Trophoblast cell (in vitro differentiated cells and primary cell): ENCODE measurements at regions not wholly inside any gene's neighbourhood (a gene's known extent, or its start where the extent isn't known, plus 50 kb on each side); places are given as distances from the start of the nearest gene placed in this dataset.
"Not testable (repeated sequence)": the region's sequence is repeated elsewhere in the genome, so short reads cannot be mapped to it uniquely, and the experiment has no call there.

Source experiments
- DNase-seq, 2 donors: peaks; one replicate each; pipeline ENCODE4 v3.0.0-alpha.2; 2016
- H2AFZ ChIP-seq: 2 replicates; pipeline ENCODE4 v1.6.1; 2013; ENCODE audit warnings: low read length, moderate library complexity, mild to moderate bottlenecking; ENCODE audit not compliant: insufficient read depth, poor library complexity
- H2AK5ac ChIP-seq: 2 replicates; pipeline ENCODE4 v1.6.1; 2013; ENCODE audit warnings: mild to moderate bottlenecking, low read length
- H2BK120ac ChIP-seq: 2 replicates; pipeline ENCODE4 v1.6.1; 2013; ENCODE audit warnings: low read length, mild to moderate bottlenecking, moderate library complexity; ENCODE audit not compliant: insufficient read depth, poor library complexity
- H2BK12ac ChIP-seq: 2 replicates; pipeline ENCODE4 v1.6.1; 2013; ENCODE audit warnings: mild to moderate bottlenecking, low read length, moderate library complexity
- H2BK5ac ChIP-seq: 2 replicates; pipeline ENCODE4 v1.6.1; 2013; ENCODE audit warnings: low read length, low read depth, moderate library complexity, mild to moderate bottlenecking; ENCODE audit not compliant: poor library complexity
- H3K14ac ChIP-seq: 2 replicates; pipeline ENCODE4 v1.6.1; 2013; ENCODE audit warnings: mild to moderate bottlenecking, low read length
- H3K18ac ChIP-seq: 2 replicates; pipeline ENCODE4 v1.6.1; 2013; ENCODE audit warnings: mild to moderate bottlenecking, low read length
- H3K23ac ChIP-seq: 2 replicates; pipeline ENCODE4 v1.6.1; 2013; ENCODE audit warnings: low read length
- H3K27ac ChIP-seq: 2 replicates; pipeline ENCODE4 v1.5.1; 2013; ENCODE audit warnings: low read depth, mild to moderate bottlenecking, inconsistent platforms, low read length, moderate library complexity
- H3K27me3 ChIP-seq: 2 replicates; pipeline ENCODE4 v1.6.1; 2013; ENCODE audit warnings: inconsistent platforms, mild to moderate bottlenecking, low read length, moderate library complexity; ENCODE audit not compliant: insufficient read depth
- H3K36me3 ChIP-seq, 2 experiments: 1 replicate in 1 of 2; 2 replicates in 1 of 2; pipeline ENCODE4 v1.6.1; 2013; ENCODE audit warnings: low read length in 2 of 2, mild to moderate bottlenecking in 2 of 2, moderate library complexity in 1 of 2; ENCODE audit not compliant: insufficient read depth in 2 of 2, control insufficient read depth in 1 of 2
- H3K4ac ChIP-seq: 2 replicates; pipeline ENCODE4 v1.6.1; 2013; ENCODE audit warnings: low read depth, mild to moderate bottlenecking, low read length, moderate library complexity
- H3K4me1 ChIP-seq, 2 experiments: 1 replicate in 1 of 2; 2 replicates in 1 of 2; pipeline ENCODE4 v1.6.1; 2013; ENCODE audit warnings: low read length in 2 of 2, mild to moderate bottlenecking in 2 of 2, moderate library complexity in 1 of 2; ENCODE audit not compliant: insufficient read depth in 2 of 2, control insufficient read depth in 1 of 2
- H3K4me2 ChIP-seq: 2 replicates; pipeline ENCODE4 v1.6.1; 2013; ENCODE audit warnings: inconsistent platforms, mild to moderate bottlenecking, low read length, moderate library complexity
- H3K4me3 ChIP-seq: 2 replicates; pipeline ENCODE4 v1.5.1; 2013; ENCODE audit warnings: mild to moderate bottlenecking, low read depth, low read length, inconsistent platforms
- H3K79me1 ChIP-seq: one replicate; pipeline ENCODE4 v1.6.1; 2013; ENCODE audit warnings: low read length
- H3K79me2 ChIP-seq: 2 replicates; pipeline ENCODE4 v1.6.1; 2013; ENCODE audit warnings: low read length, mild to moderate bottlenecking; ENCODE audit not compliant: control insufficient read depth, insufficient read depth, poor library complexity
- H3K9ac ChIP-seq: 2 replicates; pipeline ENCODE4 v1.6.1; 2013; ENCODE audit warnings: mild to moderate bottlenecking, low read length
- H3K9me3 ChIP-seq: 2 replicates; pipeline ENCODE4 v1.6.1; 2013; ENCODE audit warnings: low read depth, mild to moderate bottlenecking, control low read depth, inconsistent platforms, low read length; ENCODE audit not compliant: insufficient read depth
- H4K12ac ChIP-seq: 2 replicates; pipeline ENCODE4 v1.6.1; 2013; ENCODE audit warnings: low read depth, mild to moderate bottlenecking, low read length, moderate library complexity
- H4K8ac ChIP-seq: 2 replicates; pipeline ENCODE4 v1.6.1; 2013; ENCODE audit warnings: low read depth, mild to moderate bottlenecking, low read length, moderate library complexity
- H4K91ac ChIP-seq: one replicate; pipeline ENCODE4 v1.6.1; 2013; ENCODE audit warnings: low read depth, mild to moderate bottlenecking, low read length, moderate library complexity
- WGBS: extraction: QIAGEN DNeasy Blood & Tissue Kit; methylation state at CpG from one replicate; pipeline ENCODE4 v1.1.7; 2013; ENCODE audit warnings: missing lambda C conversion rate; ENCODE audit not compliant: insufficient read length, insufficient coverage; ENCODE audit errors: extremely low coverage; 5-methylcytosine and 5-hydroxymethylcytosine counted together

GRCh38 chr10:108612485-108612884, 1310.8 kb downstream of the XPNPEP1 start:
- no CpG with 5 or more reads among the region's 3 CpGs for WGBS
- no peak overlapping the region for H3K4me3 ChIP-seq
- H2AK5ac ChIP-seq = no peak overlapping the region
- no peak overlapping the region for H3K4me2 ChIP-seq
- H3K27me3 ChIP-seq = no peaks in the 10 kb centered on the region
- H3K14ac ChIP-seq = no peak overlapping the region
- no peak overlapping the region for H3K18ac ChIP-seq
- H3K27ac ChIP-seq = no peak overlapping the region
- H2AFZ ChIP-seq = no peak overlapping the region
- H2BK12ac ChIP-seq = no peak overlapping the region
- H4K91ac ChIP-seq = no peak overlapping the region
- H3K4ac ChIP-seq = no peak overlapping the region
- no peaks in the 10 kb centered on the region for H3K79me1 ChIP-seq
- H3K9ac ChIP-seq = no peak overlapping the region
- H3K79me2 ChIP-seq = no peaks in the 10 kb centered on the region
- H3K36me3 ChIP-seq = no peaks in the 10 kb centered on the region
- H4K8ac ChIP-seq = no peak overlapping the region
- H2BK5ac ChIP-seq = no peak overlapping the region
- no peak overlapping the region for H3K23ac ChIP-seq
- H2BK120ac ChIP-seq = no peak overlapping the region
- H3K4me1 ChIP-seq = peaks cover 0 to 6% of the 10 kb centered on the region in 2 experiments
- DNase-seq = no peak
- no peaks in the 10 kb centered on the region for H3K9me3 ChIP-seq
- no peak overlapping the region for H4K12ac ChIP-seq

GRCh38 chr10:108608860-108609259, 1314.5 kb downstream of the XPNPEP1 start:
- Histone ChIP-seq H3K36me3 (no peaks in the 10 kb centered on the region), H4K91ac (no peak overlapping the region), H3K79me1 (no peaks in the 10 kb centered on the region), H4K8ac (no peak overlapping the region), H3K27ac (no peak overlapping the region), H3K4me3 (no peak overlapping the region), H2BK5ac (no peak overlapping the region), H3K27me3 (no peaks in the 10 kb centered on the region), H2BK120ac (no peak overlapping the region), H3K23ac (no peak overlapping the region), H3K4me2 (no peak overlapping the region), H3K4me1 (no peaks in the 10 kb centered on the region), H2AFZ (no peak overlapping the region), H3K79me2 (no peaks in the 10 kb centered on the region), H2AK5ac (no peak overlapping the region), H4K12ac (no peak overlapping the region), H3K9ac (no peak overlapping the region), H3K9me3 (no peaks in the 10 kb centered on the region), H3K18ac (no peak overlapping the region), H3K14ac (no peak overlapping the region), H3K4ac (no peak overlapping the region), H2BK12ac (no peak overlapping the region)
- no CpG with 5 or more reads among the region's 1 CpG for WGBS
- DNase-seq = no peak

- peaks cover 9 to 11% of the 10 kb centered on the region in 2 experiments for H3K4me1 ChIP-seq
- no peak overlapping the region for H3K4me3 ChIP-seq
- no peak overlapping the region for H3K4me2 ChIP-seq
- peaks cover 2% of the 10 kb centered on the region for H3K79me2 ChIP-seq
- H3K27ac ChIP-seq = no peak overlapping the region
- H3K14ac ChIP-seq = no peak overlapping the region
- no peak overlapping the region for H2BK12ac ChIP-seq
- no peak overlapping the region for H2AFZ ChIP-seq
- WGBS = no CpG with 5 or more reads among the region's 2 CpGs
- H3K4ac ChIP-seq = no peak overlapping the region
- H3K79me1 ChIP-seq = peaks cover 17% of the 10 kb centered on the region
- no peaks in the 10 kb centered on the region for H3K9me3 ChIP-seq
- DNase-seq = no peak
- H3K27me3 ChIP-seq = no peaks in the 10 kb centered on the region
- H3K23ac ChIP-seq = no peak overlapping the region
- no peak overlapping the region for H4K8ac ChIP-seq
- H2BK5ac ChIP-seq = no peak overlapping the region
- no peak overlapping the region for H2BK120ac ChIP-seq
- H2AK5ac ChIP-seq = no peak overlapping the region
- H3K9ac ChIP-seq = no peak overlapping the region
- no peak overlapping the region for H4K12ac ChIP-seq
- H3K36me3 ChIP-seq = no peaks in the 10 kb centered on the region
- H4K91ac ChIP-seq = no peak overlapping the region
- no peak overlapping the region for H3K18ac ChIP-seq
Observed at GRCh38 chr10:108601851-108602250, 1321.5 kb downstream of the XPNPEP1 start.

- H3K23ac ChIP-seq, H3K79me2 ChIP-seq, H3K18ac ChIP-seq, H2AK5ac ChIP-seq, H3K4ac ChIP-seq, DNase-seq, H3K36me3 ChIP-seq, H3K14ac ChIP-seq, H3K9ac ChIP-seq, H3K27me3 ChIP-seq, H2BK120ac ChIP-seq, H2BK5ac ChIP-seq, H3K9me3 ChIP-seq, H4K8ac ChIP-seq, H3K4me3 ChIP-seq, H3K27ac ChIP-seq, H2AFZ ChIP-seq, H4K12ac ChIP-seq, H3K4me2 ChIP-seq, H2BK12ac ChIP-seq: not testable (repeated sequence)
- Histone ChIP-seq H3K79me1 (peaks cover 17% of the 10 kb centered on the region), H4K91ac (peak overlapping the region; percentile 93), H3K4me1 (peaks cover 9 to 11% of the 10 kb centered on the region in 2 experiments)
- whole genome bisulfite sequencing = no CpG with 5 or more reads among the region's 4 CpGs
Observed at GRCh38 chr10:108600511-108600910, 1322.8 kb downstream of the XPNPEP1 start.
